IMR-90 (cell line): ENCODE measurements at regions not wholly inside any gene's neighbourhood (a gene's known extent, or its start where the extent isn't known, plus 50 kb on each side); places are given as distances from the start of the nearest gene placed in this dataset.

Source experiments
- ATAC-seq: fragments of 200-7000 bp; cut with Tn5 transposase; 2 replicates; pipeline ENCODE4 v1.9.1; 2020; ENCODE audit warnings: low read depth, mild to moderate bottlenecking, moderate library complexity
- BruUV-seq: library from RNA; stranded (reverse); fragments of 400-500 nt; replicated peaks from 2 replicates; lab custom pipeline; 2021; lab: Mats Ljungman, UMichigan
- CTCF ChIA-PET: fragments of 300-600 bp; formaldehyde crosslinking; extraction: SDS; loops from one replicate; lab custom pipeline; 2021; ENCODE audit warnings: antibody characterized with exemption; lab: Yijun Ruan, JAX
- POLR2A ChIA-PET: fragments of 300-600 bp; sonication (Branson Sonifier 250); formaldehyde crosslinking; loops from one replicate; lab custom pipeline; 2022; ENCODE audit warnings: antibody characterized with exemption; ENCODE audit not compliant: unreplicated experiment; lab: Charles Lee
- DNase-seq: peaks from one replicate; pipeline ENCODE4 v3.0.0; 2013
- H2AFZ ChIP-seq: replicated peaks from 2 replicates; pipeline ENCODE3; 2013; ENCODE audit warnings: low read length, mild to moderate bottlenecking; ENCODE audit not compliant: poor library complexity
- H2AK5ac ChIP-seq: 2 replicates; pipeline ENCODE4 v1.6.1; 2013; ENCODE audit warnings: low read depth, low read length, inconsistent platforms
- H2AK9ac ChIP-seq: replicated peaks from 2 replicates; pipeline ENCODE3; 2013; ENCODE audit warnings: mild to moderate bottlenecking, low read depth, low read length, moderate library complexity; ENCODE audit not compliant: poor library complexity
- H2BK120ac ChIP-seq: 2 replicates; pipeline ENCODE4 v1.6.1; 2013; ENCODE audit warnings: low read depth, low read length, inconsistent platforms
- H2BK15ac ChIP-seq: 3 replicates; pipeline ENCODE4 v1.6.1; 2013; ENCODE audit warnings: low read depth, low read length, inconsistent platforms
- H2BK20ac ChIP-seq: 2 replicates; pipeline ENCODE4 v1.6.1; 2013; ENCODE audit warnings: low read depth, mild to moderate bottlenecking, inconsistent platforms, low read length, moderate library complexity
- H2BK5ac ChIP-seq: 2 replicates; pipeline ENCODE4 v1.6.1; 2013; ENCODE audit warnings: mild to moderate bottlenecking, low read depth, low read length, inconsistent platforms; ENCODE audit not compliant: poor library complexity, severe bottlenecking
- H3K14ac ChIP-seq: replicated peaks from 2 replicates; pipeline ENCODE4 v1.6.1; 2013; ENCODE audit warnings: low read depth, low read length, inconsistent platforms
- H3K18ac ChIP-seq: 2 replicates; pipeline ENCODE4 v1.6.1; 2013; ENCODE audit warnings: low read depth, low read length, control low read depth
- H3K23ac ChIP-seq: 2 replicates; pipeline ENCODE4 v1.6.1; 2013; ENCODE audit warnings: low read depth, low read length, inconsistent platforms
- H3K27ac ChIP-seq: 2 replicates; pipeline ENCODE4 v1.5.1; 2013; ENCODE audit warnings: mild to moderate bottlenecking, control low read depth, low read length; ENCODE audit not compliant: insufficient read depth
- H3K27me3 ChIP-seq: 2 replicates; pipeline ENCODE4 v1.6.1; 2013; ENCODE audit warnings: low read length; ENCODE audit not compliant: control insufficient read depth, insufficient read depth
- H3K36me3 ChIP-seq: 2 replicates; pipeline ENCODE4 v1.6.1; 2013; ENCODE audit warnings: low read length, mixed read lengths; ENCODE audit not compliant: control insufficient read depth, insufficient read depth
- H3K4ac ChIP-seq: 2 replicates; pipeline ENCODE4 v1.6.1; 2013; ENCODE audit warnings: low read depth, low read length, inconsistent platforms
- H3K4me1 ChIP-seq: 2 replicates; pipeline ENCODE4 v1.6.1; 2013; ENCODE audit warnings: low read length, mixed read lengths; ENCODE audit not compliant: control insufficient read depth, insufficient read depth
- H3K4me2 ChIP-seq: 2 replicates; pipeline ENCODE4 v1.6.1; 2013; ENCODE audit warnings: low read depth, mild to moderate bottlenecking, control low read depth, low read length, moderate library complexity
- H3K4me3 ChIP-seq: 2 replicates; pipeline ENCODE4 v1.5.1; 2013; ENCODE audit warnings: low read depth, mild to moderate bottlenecking, control low read depth, low read length, moderate library complexity; ENCODE audit not compliant: insufficient read depth
- H3K56ac ChIP-seq: 2 replicates; pipeline ENCODE4 v1.6.1; 2013; ENCODE audit warnings: low read length, inconsistent platforms; ENCODE audit not compliant: insufficient read depth; ENCODE audit errors: extremely low read depth
- H3K79me1 ChIP-seq, 2 experiments: 2 replicates each; pipeline ENCODE4 v1.6.1; 2013; ENCODE audit warnings: low read length in 2 of 2, inconsistent platforms in 1 of 2, low read depth in 1 of 2
- H3K9ac ChIP-seq: 2 replicates; pipeline ENCODE4 v1.6.1; 2013; ENCODE audit warnings: low read depth, low read length, control low read depth
- H3K9me1 ChIP-seq: 2 replicates; pipeline ENCODE4 v1.6.1; 2013; ENCODE audit warnings: low read length, inconsistent platforms; ENCODE audit not compliant: insufficient read depth
- H3K9me3 ChIP-seq: 2 replicates; pipeline ENCODE4 v1.6.1; 2013; ENCODE audit warnings: low read length; ENCODE audit not compliant: control insufficient read depth, insufficient read depth
- H4K20me1 ChIP-seq: 2 replicates; pipeline ENCODE4 v1.6.1; 2013; ENCODE audit warnings: low read length, inconsistent platforms; ENCODE audit not compliant: insufficient read depth
- H4K5ac ChIP-seq: 2 replicates; pipeline ENCODE4 v1.6.1; 2013; ENCODE audit warnings: mild to moderate bottlenecking, low read depth, low read length, control low read depth
- H4K8ac ChIP-seq, 2 experiments: 2 replicates each; pipeline ENCODE4 v1.6.1; 2013; ENCODE audit warnings: low read depth in 2 of 2, low read length in 2 of 2, control low read depth in 1 of 2, inconsistent platforms in 1 of 2
- H4K91ac ChIP-seq: 2 replicates; pipeline ENCODE4 v1.6.1; 2013; ENCODE audit warnings: low read depth, low read length, inconsistent platforms; ENCODE audit not compliant: insufficient read depth
- CEBPB ChIP-seq: IDR thresholded peaks from 2 replicates; pipeline ENCODE4 v1.6.1; 2012; ENCODE audit warnings: low read depth, low read length, improper control_type of control experiment
- CHD1 ChIP-seq: IDR thresholded peaks from 2 replicates; pipeline ENCODE4 v1.6.1; 2012; ENCODE audit warnings: low read depth, low read length, improper control_type of control experiment
- MAZ ChIP-seq: IDR thresholded peaks from 2 replicates; pipeline ENCODE4 v1.6.1; 2012; ENCODE audit warnings: low read depth, mild to moderate bottlenecking, low read length, improper control_type of control experiment, moderate library complexity, borderline replicate concordance
- MXI1 ChIP-seq: IDR thresholded peaks from 2 replicates; pipeline ENCODE4 v1.6.1; 2012; ENCODE audit warnings: low read depth, mild to moderate bottlenecking, low read length, moderate library complexity, borderline replicate concordance
- SMC3 ChIP-seq: fragments of 150-350 bp; IDR thresholded peaks from 2 replicates; pipeline ENCODE4 v1.6.1; 2016; ENCODE audit warnings: low read depth, mild to moderate bottlenecking, antibody characterized with exemption, low read length, moderate library complexity
- WGBS, 2 experiments: methylation state at CpG; one replicate each; pipeline versions ENCODE4 v1.1.5 to v1.1.7; 2013; ENCODE audit warnings: missing lambda C conversion rate in 2 of 2; ENCODE audit not compliant: insufficient read length in 1 of 2; ENCODE audit errors: extremely low coverage in 2 of 2; 5-methylcytosine and 5-hydroxymethylcytosine counted together
- dilution Hi-C: fragments of 300-500 bp; cut with HindIII; formaldehyde crosslinking; loops from one replicate; pipeline ENCODE4 v1.14.3; 2018; ENCODE audit warnings: low sequenced_read_pairs; ENCODE audit not compliant: unreplicated experiment
- in situ Hi-C: fragments of 300-500 bp; cut with MboI; formaldehyde crosslinking; loops from 3 replicates; pipeline ENCODE4 v1.14.3; 2019; ENCODE audit warnings: low sequenced_read_pairs, inconsistent platforms, mixed read lengths
- intact Hi-C: fragments of 100-400 bp; cut with micrococcal nuclease; formaldehyde crosslinking; loops from 2 replicates; pipeline ENCODE4 v1.10.0; 2022

GRCh38 chr20:22414305-22414742 is 170.0 kb downstream of the FOXA2 start:
- dilution Hi-C loops = no loop called here
- H3K79me1 ChIP-seq = no peaks in the 10 kb centered on the region
- no peak overlapping the region for H2BK20ac ChIP-seq
- no peak overlapping the region for H3K56ac ChIP-seq
- H4K91ac ChIP-seq = no peak overlapping the region
- no peak overlapping the region for H2BK120ac ChIP-seq
- no peak overlapping the region for H3K4me3 ChIP-seq
- no peak overlapping the region for H4K5ac ChIP-seq
- 0% methylated on average over 2 of the region's 4 CpGs; no CpG with 5 or more reads in 1 of the 2 experiments for WGBS, 2 experiments
- no peak overlapping the region for H3K27ac ChIP-seq
- no peak overlapping the region for H2AFZ ChIP-seq
- TF ChIP-seq SMC3 (no peak), CEBPB (no peak), MAZ (no peak), CHD1 (no peak), MXI1 (no peak)
- no peaks in the 10 kb centered on the region; the same call in 1 of the 2 replicates for H3K9me3 ChIP-seq
- H3K18ac ChIP-seq = no peak overlapping the region
- H2BK15ac ChIP-seq = no peak overlapping the region
- no peaks in the 10 kb centered on the region for H3K27me3 ChIP-seq
- no peak overlapping the region for H3K4ac ChIP-seq
- no peak overlapping the region for H3K4me2 ChIP-seq
- no peaks in the 10 kb centered on the region for H3K4me1 ChIP-seq
- H2AK9ac ChIP-seq = no peak overlapping the region
- ATAC-seq = no peak
- intact Hi-C loops = no loop called here
- in situ Hi-C loops = no loop called here
- no peak overlapping the region for H3K9ac ChIP-seq
- H2AK5ac ChIP-seq = no peak overlapping the region
- H3K14ac ChIP-seq = no peak overlapping the region
- H4K8ac ChIP-seq = no peak overlapping the region
- no peak overlapping the region for H3K23ac ChIP-seq
- no peaks in the 10 kb centered on the region for H3K36me3 ChIP-seq
- no peaks in the 10 kb centered on the region for H3K9me1 ChIP-seq
- H4K20me1 ChIP-seq = no peaks in the 10 kb centered on the region
- no peak for DNase-seq
- POLR2A ChIA-PET = no interaction called here
- CTCF ChIA-PET = no interaction called here
- BruUV-seq = no TSS peak
- H2BK5ac ChIP-seq = no peak overlapping the region
